IMR-90 (cell line): ENCODE measurements at regions not wholly inside any gene's neighbourhood (a gene's known extent, or its start where the extent isn't known, plus 50 kb on each side); places are given as distances from the start of the nearest gene placed in this dataset.

Experiments used
- CEBPB ChIP-seq: IDR thresholded peaks from 2 replicates; pipeline ENCODE4 v1.6.1; 2012; ENCODE audit warnings: low read depth, low read length, improper control_type of control experiment
- FOS ChIP-seq: fragments of 150-350 bp; IDR thresholded peaks from 2 replicates; pipeline ENCODE4 v1.6.1; 2016; ENCODE audit warnings: low read depth, low read length
- MAZ ChIP-seq: IDR thresholded peaks from 2 replicates; pipeline ENCODE4 v1.6.1; 2012; ENCODE audit warnings: low read depth, mild to moderate bottlenecking, low read length, improper control_type of control experiment, moderate library complexity, borderline replicate concordance
- NFE2L2 ChIP-seq: fragments of 150-350 bp; IDR thresholded peaks from 2 replicates; pipeline ENCODE4 v1.6.1; 2016; ENCODE audit warnings: low read depth, mild to moderate bottlenecking, low read length
- POLR2A ChIP-seq: IDR thresholded peaks from 2 replicates; pipeline ENCODE4 v1.6.1; 2012; ENCODE audit warnings: mild to moderate bottlenecking, low read depth, low read length
- RAD21 ChIP-seq: IDR thresholded peaks from 2 replicates; pipeline ENCODE4 v1.6.1; 2012; ENCODE audit warnings: low read length, improper control_type of control experiment
- RCOR1 ChIP-seq: IDR thresholded peaks from 2 replicates; pipeline ENCODE4 v1.6.1; 2012; ENCODE audit warnings: mild to moderate bottlenecking, low read length, improper control_type of control experiment; ENCODE audit not compliant: insufficient replicate concordance
- TF ChIP-seq, protein P1 (sequence below): conservative IDR thresholded peaks from 2 replicates; pipeline ENCODE4 v1.5.1; 2012; ENCODE audit warnings: mild to moderate bottlenecking, low read depth, low read length, improper control_type of control experiment
- TF ChIP-seq, protein P2 (sequence below): fragments of 150-350 bp; IDR thresholded peaks from 2 replicates; pipeline ENCODE4 v1.6.1; 2017; ENCODE audit warnings: mild to moderate bottlenecking, antibody characterized with exemption, low read length, low read depth

DNA sequence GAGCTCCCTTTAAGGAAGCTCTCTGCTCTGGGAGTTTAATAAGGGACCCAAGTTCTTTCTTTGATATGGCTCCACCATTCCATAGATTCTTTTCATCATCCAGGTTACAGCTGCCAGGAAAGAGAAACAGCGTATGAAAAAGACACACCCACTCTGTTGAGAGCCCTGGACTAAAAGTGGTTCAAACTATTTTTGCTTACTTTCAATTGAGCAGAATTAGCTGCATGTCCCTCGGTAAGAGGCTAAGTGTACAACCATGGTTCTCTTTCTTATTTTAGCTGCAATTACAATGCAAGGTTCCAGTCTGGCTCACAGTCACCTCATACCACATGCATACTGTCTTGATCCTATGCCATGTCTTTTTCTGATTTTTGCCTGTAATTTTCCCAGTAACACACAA lies 1288.3 kb downstream of the NSUN3 start:
- TF ChIP-seq, protein P1, sequence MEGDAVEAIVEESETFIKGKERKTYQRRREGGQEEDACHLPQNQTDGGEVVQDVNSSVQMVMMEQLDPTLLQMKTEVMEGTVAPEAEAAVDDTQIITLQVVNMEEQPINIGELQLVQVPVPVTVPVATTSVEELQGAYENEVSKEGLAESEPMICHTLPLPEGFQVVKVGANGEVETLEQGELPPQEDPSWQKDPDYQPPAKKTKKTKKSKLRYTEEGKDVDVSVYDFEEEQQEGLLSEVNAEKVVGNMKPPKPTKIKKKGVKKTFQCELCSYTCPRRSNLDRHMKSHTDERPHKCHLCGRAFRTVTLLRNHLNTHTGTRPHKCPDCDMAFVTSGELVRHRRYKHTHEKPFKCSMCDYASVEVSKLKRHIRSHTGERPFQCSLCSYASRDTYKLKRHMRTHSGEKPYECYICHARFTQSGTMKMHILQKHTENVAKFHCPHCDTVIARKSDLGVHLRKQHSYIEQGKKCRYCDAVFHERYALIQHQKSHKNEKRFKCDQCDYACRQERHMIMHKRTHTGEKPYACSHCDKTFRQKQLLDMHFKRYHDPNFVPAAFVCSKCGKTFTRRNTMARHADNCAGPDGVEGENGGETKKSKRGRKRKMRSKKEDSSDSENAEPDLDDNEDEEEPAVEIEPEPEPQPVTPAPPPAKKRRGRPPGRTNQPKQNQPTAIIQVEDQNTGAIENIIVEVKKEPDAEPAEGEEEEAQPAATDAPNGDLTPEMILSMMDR: no peak
- TF ChIP-seq CEBPB: no peak
- TF ChIP-seq RAD21: no peak
- TF ChIP-seq MAZ: no peak
- no peak for TF ChIP-seq RCOR1
- no peak for TF ChIP-seq POLR2A
- TF ChIP-seq FOS: no peak
- no peak for TF ChIP-seq NFE2L2
- TF ChIP-seq, protein P2, sequence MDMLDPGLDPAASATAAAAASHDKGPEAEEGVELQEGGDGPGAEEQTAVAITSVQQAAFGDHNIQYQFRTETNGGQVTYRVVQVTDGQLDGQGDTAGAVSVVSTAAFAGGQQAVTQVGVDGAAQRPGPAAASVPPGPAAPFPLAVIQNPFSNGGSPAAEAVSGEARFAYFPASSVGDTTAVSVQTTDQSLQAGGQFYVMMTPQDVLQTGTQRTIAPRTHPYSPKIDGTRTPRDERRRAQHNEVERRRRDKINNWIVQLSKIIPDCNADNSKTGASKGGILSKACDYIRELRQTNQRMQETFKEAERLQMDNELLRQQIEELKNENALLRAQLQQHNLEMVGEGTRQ: no peak
